ENCODE measurements at regions not wholly inside any gene's neighbourhood (a gene's known extent, or its start where the extent isn't known, plus 50 kb on each side); places are given as distances from the start of the nearest gene placed in this dataset.

GRCh38 chr13:33917190-33917589 lies 99.2 kb downstream of the RFC3 start:
- ChIA-PET POLR2A (ENCODE audit: low non-redundant PET) (no interaction called here), CTCF (interaction anchor here (0.6 kb wide), 1 partner anchor 1262 kb away, joined by 3 read pairs; no protein-coding TSS in a partner anchor)
- no peak overlapping the region for H3K27ac ChIP-seq
- TF ChIP-seq CTCF (conservative IDR thresholded peaks at IDR 0.05; ENCODE audit: low read depth): no peak
- DNase-seq (ENCODE audit: low spot score): no peak

- ChIA-PET POLR2A (ENCODE audit: low non-redundant PET) (no interaction called here), CTCF (no interaction called here)
- peak overlapping the region; percentile 18; the same call in 1 of the 2 replicates for H3K27ac ChIP-seq
- no peak for TF ChIP-seq CTCF (conservative IDR thresholded peaks at IDR 0.05; ENCODE audit: low read depth)
- DNase-seq (ENCODE audit: low spot score): peak; percentile 38
Observed at GRCh38 chr13:33918199-33918932, 100.4 kb downstream of the RFC3 start.

GRCh38 chr13:33919120-33919519 lies 101.2 kb downstream of the RFC3 start:
- H3K27ac ChIP-seq: no peak overlapping the region
- CTCF ChIA-PET: no interaction called here
- no peak for TF ChIP-seq CTCF (conservative IDR thresholded peaks at IDR 0.05; ENCODE audit: low read depth)
- POLR2A ChIA-PET (ENCODE audit: low non-redundant PET): no interaction called here
- DNase-seq (ENCODE audit: low spot score): no peak

- H3K27ac ChIP-seq: no peak overlapping the region
- TF ChIP-seq CTCF (conservative IDR thresholded peaks at IDR 0.05; ENCODE audit: low read depth): no peak
- POLR2A ChIA-PET (ENCODE audit: low non-redundant PET): no interaction called here
- CTCF ChIA-PET: no interaction called here
- no peak for DNase-seq (ENCODE audit: low spot score)
Observed at GRCh38 chr13:33925563-33925962, 107.6 kb downstream of the RFC3 start.

GRCh38 chr13:33927315-33927714 lies 109.4 kb downstream of the RFC3 start:
- ChIA-PET POLR2A (ENCODE audit: low non-redundant PET) (no interaction called here), CTCF (no interaction called here)
- no peak overlapping the region for H3K27ac ChIP-seq
- peak; percentile 4 for DNase-seq (ENCODE audit: low spot score)
- no peak for TF ChIP-seq CTCF (conservative IDR thresholded peaks at IDR 0.05; ENCODE audit: low read depth)

GRCh38 chr13:33931397-33932311 lies 113.7 kb downstream of the RFC3 start:
- peak; percentile 30 for DNase-seq (ENCODE audit: low spot score)
- ChIA-PET CTCF (interaction anchor here (0.7 kb wide), 1 partner anchor 112 kb away, joined by 3 read pairs; no protein-coding TSS in a partner anchor), POLR2A (ENCODE audit: low non-redundant PET) (no interaction called here)
- no peak overlapping the region for H3K27ac ChIP-seq
- TF ChIP-seq CTCF (conservative IDR thresholded peaks at IDR 0.05; ENCODE audit: low read depth): no peak

Measured in RWPE1 (cell line).